Kidney epithelial cell (primary cell): ENCODE measurements at regions not wholly inside any gene's neighbourhood (a gene's known extent, or its start where the extent isn't known, plus 50 kb on each side); places are given as distances from the start of the nearest gene placed in this dataset.

Experiments
- DNase-seq: peaks from one replicate; pipeline ENCODE4 v3.0.0-alpha.2; 2010; ENCODE audit warnings: low read depth
- H3K27me3 ChIP-seq: 2 replicates; pipeline ENCODE4 v1.6.0; 2011; ENCODE audit warnings: low read length; ENCODE audit not compliant: control insufficient read depth, insufficient read depth
- H3K36me3 ChIP-seq: 2 replicates; pipeline ENCODE4 v1.5.1; 2011; ENCODE audit warnings: low read length; ENCODE audit not compliant: control insufficient read depth, insufficient read depth
- H3K4me3 ChIP-seq: 2 replicates; pipeline ENCODE4 v1.5.1; 2011; ENCODE audit warnings: low read depth, mild to moderate bottlenecking, control low read depth, low read length
- TF ChIP-seq, protein P1 (sequence below): IDR thresholded peaks from 2 replicates; pipeline ENCODE4 v1.5.1; 2011; ENCODE audit warnings: mild to moderate bottlenecking, moderate library complexity, low read length, control low read depth, inconsistent platforms; ENCODE audit not compliant: insufficient read depth, poor library complexity, severe bottlenecking

DNA sequence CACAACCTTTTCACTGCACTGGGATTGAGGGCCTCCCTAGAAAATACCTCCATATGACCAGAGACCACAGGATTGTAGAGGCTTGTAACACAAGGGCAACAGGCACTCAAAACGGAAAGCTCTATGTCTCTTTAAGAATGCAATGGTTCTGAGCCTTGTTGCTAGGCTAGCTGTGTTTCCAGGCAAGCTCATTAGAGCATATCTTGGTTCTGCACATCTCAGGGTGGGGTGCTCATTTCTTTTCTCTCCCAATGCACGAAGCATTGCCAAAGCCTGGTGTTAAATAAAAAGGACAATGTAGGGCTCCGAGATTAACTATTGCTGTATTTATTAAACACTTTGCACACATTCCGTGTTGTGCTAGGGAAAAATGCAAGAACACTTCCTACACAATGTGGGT, 315.9 kb downstream of the PRDM2 start:
- TF ChIP-seq, protein P1, sequence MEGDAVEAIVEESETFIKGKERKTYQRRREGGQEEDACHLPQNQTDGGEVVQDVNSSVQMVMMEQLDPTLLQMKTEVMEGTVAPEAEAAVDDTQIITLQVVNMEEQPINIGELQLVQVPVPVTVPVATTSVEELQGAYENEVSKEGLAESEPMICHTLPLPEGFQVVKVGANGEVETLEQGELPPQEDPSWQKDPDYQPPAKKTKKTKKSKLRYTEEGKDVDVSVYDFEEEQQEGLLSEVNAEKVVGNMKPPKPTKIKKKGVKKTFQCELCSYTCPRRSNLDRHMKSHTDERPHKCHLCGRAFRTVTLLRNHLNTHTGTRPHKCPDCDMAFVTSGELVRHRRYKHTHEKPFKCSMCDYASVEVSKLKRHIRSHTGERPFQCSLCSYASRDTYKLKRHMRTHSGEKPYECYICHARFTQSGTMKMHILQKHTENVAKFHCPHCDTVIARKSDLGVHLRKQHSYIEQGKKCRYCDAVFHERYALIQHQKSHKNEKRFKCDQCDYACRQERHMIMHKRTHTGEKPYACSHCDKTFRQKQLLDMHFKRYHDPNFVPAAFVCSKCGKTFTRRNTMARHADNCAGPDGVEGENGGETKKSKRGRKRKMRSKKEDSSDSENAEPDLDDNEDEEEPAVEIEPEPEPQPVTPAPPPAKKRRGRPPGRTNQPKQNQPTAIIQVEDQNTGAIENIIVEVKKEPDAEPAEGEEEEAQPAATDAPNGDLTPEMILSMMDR: no peak
- Histone ChIP-seq H3K4me3 (no peak overlapping the region), H3K36me3 (no peaks in the 10 kb centered on the region), H3K27me3 (no peaks in the 10 kb centered on the region)
- DNase-seq: no peak

DNA sequence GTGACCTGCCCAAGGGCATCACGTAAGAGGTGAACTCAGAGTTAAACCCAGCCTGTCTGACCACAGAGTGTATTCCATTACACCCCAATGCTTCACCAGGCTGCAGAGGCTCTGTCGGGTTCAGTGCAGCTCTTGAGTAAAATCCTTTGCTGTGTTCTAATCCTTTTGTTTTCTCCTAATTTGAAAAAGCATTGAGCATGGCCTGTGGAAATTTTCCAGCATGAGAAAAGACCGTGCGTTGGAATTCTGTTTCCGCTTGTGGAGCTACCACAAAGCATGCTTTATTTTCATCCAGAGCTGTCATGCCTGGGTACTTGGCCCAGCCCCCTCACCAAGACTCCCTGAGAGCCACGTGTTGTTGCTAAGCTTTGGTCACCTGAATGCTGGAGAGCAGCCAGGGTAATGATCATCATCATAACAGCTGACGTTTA, 317.6 kb downstream of the PRDM2 start:
- H3K36me3 ChIP-seq: no peaks in the 10 kb centered on the region
- peak; percentile 12 for DNase-seq
- H3K4me3 ChIP-seq: no peak overlapping the region
- TF ChIP-seq, protein P1: no peak
- no peaks in the 10 kb centered on the region for H3K27me3 ChIP-seq

GRCh38 chr1:14019461-14019860, 319.5 kb downstream of the PRDM2 start:
- no peak for DNase-seq
- TF ChIP-seq, protein P1: no peak
- Histone ChIP-seq H3K27me3 (no peaks in the 10 kb centered on the region), H3K36me3 (no peaks in the 10 kb centered on the region), H3K4me3 (no peak overlapping the region)

- TF ChIP-seq, protein P1: no peak
- no peak for DNase-seq
- H3K4me3 ChIP-seq: no peak overlapping the region
- H3K36me3 ChIP-seq: no peaks in the 10 kb centered on the region
- no peaks in the 10 kb centered on the region for H3K27me3 ChIP-seq
These were observed 320.0 kb downstream of the PRDM2 start for GRCh38 chr1:14020006-14020405.

DNA sequence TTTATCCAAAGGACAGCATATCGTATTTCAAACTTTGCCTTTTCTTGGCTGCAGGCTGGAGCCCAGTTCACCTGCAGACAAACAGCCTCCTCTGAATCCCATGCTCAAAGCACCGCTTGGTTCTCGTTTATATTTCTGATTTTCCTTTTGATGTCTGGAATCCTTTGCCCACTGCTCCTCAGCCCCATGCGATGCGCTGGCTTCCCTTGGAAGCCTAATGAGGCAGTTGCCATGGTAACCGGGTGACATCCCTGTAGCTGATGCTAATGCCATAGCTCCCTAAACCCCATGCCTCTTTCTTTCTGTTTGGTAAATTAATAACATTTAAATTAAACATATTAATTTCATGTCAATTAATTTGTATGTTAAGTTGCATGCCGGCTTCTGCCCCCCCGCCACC, 327.1 kb downstream of the PRDM2 start:
- H3K4me3 ChIP-seq: no peak overlapping the region
- H3K27me3 ChIP-seq: no peaks in the 10 kb centered on the region
- TF ChIP-seq, protein P1: no peak
- DNase-seq: no peak
- H3K36me3 ChIP-seq: no peaks in the 10 kb centered on the region

DNA sequence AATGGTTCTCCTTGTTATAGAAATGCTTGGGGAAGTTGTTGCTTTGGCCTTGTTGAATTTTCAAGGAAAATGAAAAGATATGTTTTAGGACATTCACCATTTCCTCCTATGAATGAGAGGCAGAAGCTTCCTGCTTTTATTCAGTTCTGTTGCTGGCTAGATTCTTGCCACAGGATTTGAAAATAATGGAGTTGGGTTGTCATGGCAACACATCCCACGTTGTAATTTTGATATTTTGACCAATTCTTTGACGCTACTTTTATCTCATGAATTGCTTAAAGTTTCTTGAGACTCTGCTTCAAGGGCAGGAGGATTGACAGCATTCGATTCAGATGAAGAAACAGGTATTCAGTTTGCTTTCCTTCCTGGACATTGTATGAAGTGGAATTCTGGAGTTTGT, 331.5 kb downstream of the PRDM2 start:
- no peaks in the 10 kb centered on the region for H3K36me3 ChIP-seq
- TF ChIP-seq, protein P1: no peak
- DNase-seq: no peak
- H3K4me3 ChIP-seq: no peak overlapping the region
- no peaks in the 10 kb centered on the region for H3K27me3 ChIP-seq
